Lung (tissue), 11 donors: ENCODE measurements at regions not wholly inside any gene's neighbourhood (a gene's known extent, or its start where the extent isn't known, plus 50 kb on each side); places are given as distances from the start of the nearest gene placed in this dataset.
"Not testable (repeated sequence)": the region's sequence is repeated elsewhere in the genome, so short reads cannot be mapped to it uniquely, and the experiment has no call there.

ENCODE experiments used
- ATAC-seq: fragments of 200-7000 bp; cut with Tn5 transposase; one replicate; pipeline ENCODE4 v1.9.1; 2020; ENCODE audit warnings: moderate number of reproducible peaks; ENCODE audit not compliant: insufficient read depth, low FRiP score
- DNase-seq, 3 donors: peaks; one replicate each; pipeline ENCODE4 v3.0.0-alpha.2; 2013 to 2017
- H3K27ac ChIP-seq, 2 donors: one replicate each; pipeline ENCODE4 v1.5.1; 2013; ENCODE audit warnings: mild to moderate bottlenecking in 2 of 2, moderate library complexity in 2 of 2, control low read depth in 1 of 2, inconsistent platforms in 1 of 2, low read depth in 1 of 2, low read length in 1 of 2
- H3K27me3 ChIP-seq, 3 donors: one replicate each; pipeline ENCODE4 v1.5.1; 2013; ENCODE audit warnings: low read length in 2 of 3; ENCODE audit not compliant: control insufficient read depth in 3 of 3, insufficient read depth in 3 of 3
- H3K36me3 ChIP-seq, 4 donors: one replicate each; pipeline ENCODE4 v1.5.1; 2013; ENCODE audit warnings: low read length in 4 of 4, mild to moderate bottlenecking in 1 of 4, moderate library complexity in 1 of 4; ENCODE audit not compliant: control insufficient read depth in 4 of 4, insufficient read depth in 4 of 4
- H3K4me1 ChIP-seq, 5 donors: one replicate each; pipeline ENCODE4 v1.5.1; 2013; ENCODE audit warnings: low read length in 5 of 5, mild to moderate bottlenecking in 2 of 5, moderate library complexity in 1 of 5; ENCODE audit not compliant: control insufficient read depth in 5 of 5, insufficient read depth in 5 of 5
- H3K4me3 ChIP-seq: one replicate; pipeline ENCODE4 v1.5.1; 2013; ENCODE audit warnings: mild to moderate bottlenecking, control low read depth, moderate library complexity
- H3K9ac ChIP-seq, 2 donors: one replicate each; pipeline ENCODE4 v1.5.1; 2013; ENCODE audit warnings: low read length in 2 of 2, control low read depth in 1 of 2; ENCODE audit not compliant: insufficient read depth in 1 of 2
- H3K9me3 ChIP-seq, 4 donors: one replicate each; pipeline ENCODE4 v1.5.1; 2013; ENCODE audit warnings: low read length in 3 of 4, mild to moderate bottlenecking in 1 of 4, moderate library complexity in 1 of 4; ENCODE audit not compliant: control insufficient read depth in 4 of 4, insufficient read depth in 3 of 4
- CTCF ChIP-seq: IDR thresholded peaks from 2 replicates; pipeline ENCODE4 v1.5.1; 2012; ENCODE audit warnings: mild to moderate bottlenecking; ENCODE audit errors: control extremely low read depth, extremely low read depth
- WGBS, 2 donors: extraction: QIAGEN DNeasy Blood & Tissue Kit; methylation state at CpG; one replicate each; pipeline ENCODE4 v1.1.7; 2013; 5-methylcytosine and 5-hydroxymethylcytosine counted together
- donor health status: control.
- donor health status: control.
- donor health status: Bipolar disorder and iron deficiency.
- donor health status: healthy.
- donor health status: DM: yes; HTN: yes; CAD: no.

GRCh38 chr11:42976636-42977217, 335.1 kb upstream of the API5 start:
- no peaks in the 10 kb centered on the region for H3K4me1 ChIP-seq
- no peak overlapping the region for H3K4me3 ChIP-seq
- H3K9me3 ChIP-seq: no peaks in the 10 kb centered on the region
- ATAC-seq (no peak), DNase-seq (no peak)
- no peaks in the 10 kb centered on the region for H3K27me3 ChIP-seq
- no peak overlapping the region for H3K9ac ChIP-seq
- 63 to 70% methylated on average over 1 of the region's 1 CpG for WGBS, 2 donors
- no peaks in the 10 kb centered on the region for H3K36me3 ChIP-seq
- no peak for TF ChIP-seq CTCF
- no peak overlapping the region for H3K27ac ChIP-seq

GRCh38 chr11:42992594-42992993, 319.2 kb upstream of the API5 start:
- 44 to 46% methylated on average over 2 of the region's 2 CpGs for whole genome bisulfite sequencing, 2 donors
- ATAC-seq (no peak), DNase-seq (no peak)
- H3K27ac ChIP-seq: no peak overlapping the region
- no peak for TF ChIP-seq CTCF
- no peaks in the 10 kb centered on the region for H3K27me3 ChIP-seq
- H3K9ac ChIP-seq: no peak overlapping the region
- H3K36me3 ChIP-seq: no peaks in the 10 kb centered on the region
- H3K4me1 ChIP-seq: peaks cover 0 to 3% (median 0%) of the 10 kb centered on the region in 5 donors
- no peak overlapping the region for H3K4me3 ChIP-seq
- no peaks in the 10 kb centered on the region for H3K9me3 ChIP-seq

GRCh38 chr11:42996421-42997307, 315.1 kb upstream of the API5 start:
- no peak overlapping the region for H3K27ac ChIP-seq
- no peaks in the 10 kb centered on the region for H3K27me3 ChIP-seq
- no peak overlapping the region for H3K4me3 ChIP-seq
- no peak for DNase-seq
- no peak overlapping the region for H3K9ac ChIP-seq
- H3K36me3 ChIP-seq: no peaks in the 10 kb centered on the region
- H3K4me1 ChIP-seq: peaks cover 0 to 3% (median 0%) of the 10 kb centered on the region in 5 donors
- no peak for TF ChIP-seq CTCF
- 71 to 80% methylated on average over 9 of the region's 9 CpGs for WGBS, 2 donors
- H3K9me3 ChIP-seq: no peaks in the 10 kb centered on the region
- ATAC-seq: no peak

GRCh38 chr11:43004879-43005278, 306.9 kb upstream of the API5 start:
- not testable (repeated sequence) for H3K36me3 ChIP-seq, H3K4me1 ChIP-seq, DNase-seq, H3K4me3 ChIP-seq, ATAC-seq, H3K9me3 ChIP-seq, H3K27ac ChIP-seq, H3K9ac ChIP-seq, H3K27me3 ChIP-seq
- 84 to 86% methylated on average over 10 of the region's 10 CpGs for WGBS, 2 donors
